Mammary epithelial cell (primary cell): ENCODE measurements at regions not wholly inside any gene's neighbourhood (a gene's known extent, or its start where the extent isn't known, plus 50 kb on each side); places are given as distances from the start of the nearest gene placed in this dataset.

ENCODE experiments used
- EZH2 ChIP-seq: IDR thresholded peaks from 2 replicates; pipeline ENCODE4 v1.6.1; 2012; ENCODE audit warnings: low read length, inconsistent platforms, borderline replicate concordance
- TF ChIP-seq, protein P1 (sequence below), 2 donors: IDR thresholded peaks in 1 of 2; conservative IDR thresholded peaks in 1 of 2; 2 replicates each; pipeline ENCODE4 v1.5.1; 2011 to 2012; ENCODE audit warnings: inconsistent platforms in 2 of 2, low read length in 2 of 2, mild to moderate bottlenecking in 2 of 2, control low read depth in 1 of 2, low read depth in 1 of 2; ENCODE audit not compliant: insufficient read depth in 1 of 2; ENCODE audit errors: extremely low read depth in 1 of 2

DNA sequence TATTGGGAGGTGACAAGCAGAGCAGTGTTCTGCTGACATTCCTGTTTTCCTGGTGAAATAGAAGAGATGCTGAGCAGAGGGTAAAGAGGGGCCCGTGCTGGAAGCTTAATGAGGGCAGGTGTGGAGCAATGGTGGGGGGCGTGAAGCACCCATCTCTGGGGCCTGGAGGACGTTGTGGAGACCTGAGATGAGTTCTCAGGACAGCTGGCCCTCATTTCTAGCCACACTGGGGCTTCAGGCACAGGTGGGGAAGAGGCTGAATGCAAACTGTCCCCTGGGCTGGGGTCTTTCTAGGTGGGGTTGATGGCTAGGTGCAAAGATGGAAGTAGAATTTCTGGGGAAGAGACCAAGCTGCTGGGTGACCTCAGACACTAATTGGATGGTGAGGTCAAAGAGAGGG lies 274.2 kb upstream of the TCERG1L start:
- TF ChIP-seq, protein P1, sequence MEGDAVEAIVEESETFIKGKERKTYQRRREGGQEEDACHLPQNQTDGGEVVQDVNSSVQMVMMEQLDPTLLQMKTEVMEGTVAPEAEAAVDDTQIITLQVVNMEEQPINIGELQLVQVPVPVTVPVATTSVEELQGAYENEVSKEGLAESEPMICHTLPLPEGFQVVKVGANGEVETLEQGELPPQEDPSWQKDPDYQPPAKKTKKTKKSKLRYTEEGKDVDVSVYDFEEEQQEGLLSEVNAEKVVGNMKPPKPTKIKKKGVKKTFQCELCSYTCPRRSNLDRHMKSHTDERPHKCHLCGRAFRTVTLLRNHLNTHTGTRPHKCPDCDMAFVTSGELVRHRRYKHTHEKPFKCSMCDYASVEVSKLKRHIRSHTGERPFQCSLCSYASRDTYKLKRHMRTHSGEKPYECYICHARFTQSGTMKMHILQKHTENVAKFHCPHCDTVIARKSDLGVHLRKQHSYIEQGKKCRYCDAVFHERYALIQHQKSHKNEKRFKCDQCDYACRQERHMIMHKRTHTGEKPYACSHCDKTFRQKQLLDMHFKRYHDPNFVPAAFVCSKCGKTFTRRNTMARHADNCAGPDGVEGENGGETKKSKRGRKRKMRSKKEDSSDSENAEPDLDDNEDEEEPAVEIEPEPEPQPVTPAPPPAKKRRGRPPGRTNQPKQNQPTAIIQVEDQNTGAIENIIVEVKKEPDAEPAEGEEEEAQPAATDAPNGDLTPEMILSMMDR (conservative IDR thresholded peaks at IDR 0.05 in 1 of 2, IDR thresholded peaks at IDR 0.05 in 1 of 2; ENCODE audit: extremely low read depth in 1 of 2, insufficient read depth in 1 of 2, low read depth in 1 of 2, low read length in 2 of 2) = no peak
- no peak for TF ChIP-seq EZH2
